IMR-90 (cell line): ENCODE measurements at regions not wholly inside any gene's neighbourhood (a gene's known extent, or its start where the extent isn't known, plus 50 kb on each side); places are given as distances from the start of the nearest gene placed in this dataset.

ENCODE experiments used
- ATAC-seq: fragments of 200-7000 bp; cut with Tn5 transposase; 2 replicates; pipeline ENCODE4 v1.9.1; 2020; ENCODE audit warnings: low read depth, mild to moderate bottlenecking, moderate library complexity
- BruUV-seq: library from RNA; stranded (reverse); fragments of 400-500 nt; replicated peaks from 2 replicates; lab custom pipeline; 2021; lab: Mats Ljungman, UMichigan
- CTCF ChIA-PET: fragments of 300-600 bp; formaldehyde crosslinking; extraction: SDS; loops from one replicate; lab custom pipeline; 2021; ENCODE audit warnings: antibody characterized with exemption; lab: Yijun Ruan, JAX
- POLR2A ChIA-PET: fragments of 300-600 bp; sonication (Branson Sonifier 250); formaldehyde crosslinking; loops from one replicate; lab custom pipeline; 2022; ENCODE audit warnings: antibody characterized with exemption; ENCODE audit not compliant: unreplicated experiment; lab: Charles Lee
- DNase-seq: peaks from one replicate; pipeline ENCODE4 v3.0.0; 2013
- H2AFZ ChIP-seq: replicated peaks from 2 replicates; pipeline ENCODE3; 2013; ENCODE audit warnings: low read length, mild to moderate bottlenecking; ENCODE audit not compliant: poor library complexity
- H2AK5ac ChIP-seq: 2 replicates; pipeline ENCODE4 v1.6.1; 2013; ENCODE audit warnings: low read depth, low read length, inconsistent platforms
- H2AK9ac ChIP-seq: replicated peaks from 2 replicates; pipeline ENCODE3; 2013; ENCODE audit warnings: mild to moderate bottlenecking, low read depth, low read length, moderate library complexity; ENCODE audit not compliant: poor library complexity
- H2BK120ac ChIP-seq: 2 replicates; pipeline ENCODE4 v1.6.1; 2013; ENCODE audit warnings: low read depth, low read length, inconsistent platforms
- H2BK15ac ChIP-seq: 3 replicates; pipeline ENCODE4 v1.6.1; 2013; ENCODE audit warnings: low read depth, low read length, inconsistent platforms
- H2BK20ac ChIP-seq: 2 replicates; pipeline ENCODE4 v1.6.1; 2013; ENCODE audit warnings: low read depth, mild to moderate bottlenecking, inconsistent platforms, low read length, moderate library complexity
- H2BK5ac ChIP-seq: 2 replicates; pipeline ENCODE4 v1.6.1; 2013; ENCODE audit warnings: mild to moderate bottlenecking, low read depth, low read length, inconsistent platforms; ENCODE audit not compliant: poor library complexity, severe bottlenecking
- H3K14ac ChIP-seq: replicated peaks from 2 replicates; pipeline ENCODE4 v1.6.1; 2013; ENCODE audit warnings: low read depth, low read length, inconsistent platforms
- H3K18ac ChIP-seq: 2 replicates; pipeline ENCODE4 v1.6.1; 2013; ENCODE audit warnings: low read depth, low read length, control low read depth
- H3K23ac ChIP-seq: 2 replicates; pipeline ENCODE4 v1.6.1; 2013; ENCODE audit warnings: low read depth, low read length, inconsistent platforms
- H3K27ac ChIP-seq: 2 replicates; pipeline ENCODE4 v1.5.1; 2013; ENCODE audit warnings: mild to moderate bottlenecking, control low read depth, low read length; ENCODE audit not compliant: insufficient read depth
- H3K27me3 ChIP-seq: 2 replicates; pipeline ENCODE4 v1.6.1; 2013; ENCODE audit warnings: low read length; ENCODE audit not compliant: control insufficient read depth, insufficient read depth
- H3K36me3 ChIP-seq: 2 replicates; pipeline ENCODE4 v1.6.1; 2013; ENCODE audit warnings: low read length, mixed read lengths; ENCODE audit not compliant: control insufficient read depth, insufficient read depth
- H3K4ac ChIP-seq: 2 replicates; pipeline ENCODE4 v1.6.1; 2013; ENCODE audit warnings: low read depth, low read length, inconsistent platforms
- H3K4me1 ChIP-seq: 2 replicates; pipeline ENCODE4 v1.6.1; 2013; ENCODE audit warnings: low read length, mixed read lengths; ENCODE audit not compliant: control insufficient read depth, insufficient read depth
- H3K4me2 ChIP-seq: 2 replicates; pipeline ENCODE4 v1.6.1; 2013; ENCODE audit warnings: low read depth, mild to moderate bottlenecking, control low read depth, low read length, moderate library complexity
- H3K4me3 ChIP-seq: 2 replicates; pipeline ENCODE4 v1.5.1; 2013; ENCODE audit warnings: low read depth, mild to moderate bottlenecking, control low read depth, low read length, moderate library complexity; ENCODE audit not compliant: insufficient read depth
- H3K56ac ChIP-seq: 2 replicates; pipeline ENCODE4 v1.6.1; 2013; ENCODE audit warnings: low read length, inconsistent platforms; ENCODE audit not compliant: insufficient read depth; ENCODE audit errors: extremely low read depth
- H3K79me1 ChIP-seq, 2 experiments: 2 replicates each; pipeline ENCODE4 v1.6.1; 2013; ENCODE audit warnings: low read length in 2 of 2, inconsistent platforms in 1 of 2, low read depth in 1 of 2
- H3K9ac ChIP-seq: 2 replicates; pipeline ENCODE4 v1.6.1; 2013; ENCODE audit warnings: low read depth, low read length, control low read depth
- H3K9me1 ChIP-seq: 2 replicates; pipeline ENCODE4 v1.6.1; 2013; ENCODE audit warnings: low read length, inconsistent platforms; ENCODE audit not compliant: insufficient read depth
- H3K9me3 ChIP-seq: 2 replicates; pipeline ENCODE4 v1.6.1; 2013; ENCODE audit warnings: low read length; ENCODE audit not compliant: control insufficient read depth, insufficient read depth
- H4K20me1 ChIP-seq: 2 replicates; pipeline ENCODE4 v1.6.1; 2013; ENCODE audit warnings: low read length, inconsistent platforms; ENCODE audit not compliant: insufficient read depth
- H4K5ac ChIP-seq: 2 replicates; pipeline ENCODE4 v1.6.1; 2013; ENCODE audit warnings: mild to moderate bottlenecking, low read depth, low read length, control low read depth
- H4K8ac ChIP-seq, 2 experiments: 2 replicates each; pipeline ENCODE4 v1.6.1; 2013; ENCODE audit warnings: low read depth in 2 of 2, low read length in 2 of 2, control low read depth in 1 of 2, inconsistent platforms in 1 of 2
- H4K91ac ChIP-seq: 2 replicates; pipeline ENCODE4 v1.6.1; 2013; ENCODE audit warnings: low read depth, low read length, inconsistent platforms; ENCODE audit not compliant: insufficient read depth
- BHLHE40 ChIP-seq: fragments of 150-350 bp; IDR thresholded peaks from 2 replicates; pipeline ENCODE4 v1.6.1; 2016; ENCODE audit warnings: mild to moderate bottlenecking, low read depth, low read length
- CEBPB ChIP-seq: IDR thresholded peaks from 2 replicates; pipeline ENCODE4 v1.6.1; 2012; ENCODE audit warnings: low read depth, low read length, improper control_type of control experiment
- CHD1 ChIP-seq: IDR thresholded peaks from 2 replicates; pipeline ENCODE4 v1.6.1; 2012; ENCODE audit warnings: low read depth, low read length, improper control_type of control experiment
- CTCF ChIP-seq: conservative IDR thresholded peaks from 2 replicates; pipeline ENCODE4 v1.5.1; 2012; ENCODE audit warnings: mild to moderate bottlenecking, low read depth, low read length, improper control_type of control experiment
- ELK1 ChIP-seq: fragments of 150-350 bp; IDR thresholded peaks from 2 replicates; pipeline ENCODE4 v1.6.1; 2016; ENCODE audit warnings: low read depth, mild to moderate bottlenecking, low read length, moderate library complexity, borderline replicate concordance
- FOS ChIP-seq: fragments of 150-350 bp; IDR thresholded peaks from 2 replicates; pipeline ENCODE4 v1.6.1; 2016; ENCODE audit warnings: low read depth, low read length
- MAFK ChIP-seq: IDR thresholded peaks from 2 replicates; pipeline ENCODE4 v1.6.1; 2012; ENCODE audit warnings: low read depth, low read length, improper control_type of control experiment
- MAZ ChIP-seq: IDR thresholded peaks from 2 replicates; pipeline ENCODE4 v1.6.1; 2012; ENCODE audit warnings: low read depth, mild to moderate bottlenecking, low read length, improper control_type of control experiment, moderate library complexity, borderline replicate concordance
- MXI1 ChIP-seq: IDR thresholded peaks from 2 replicates; pipeline ENCODE4 v1.6.1; 2012; ENCODE audit warnings: low read depth, mild to moderate bottlenecking, low read length, moderate library complexity, borderline replicate concordance
- NFE2L2 ChIP-seq: fragments of 150-350 bp; IDR thresholded peaks from 2 replicates; pipeline ENCODE4 v1.6.1; 2016; ENCODE audit warnings: low read depth, mild to moderate bottlenecking, low read length
- POLR2A ChIP-seq: IDR thresholded peaks from 2 replicates; pipeline ENCODE4 v1.6.1; 2012; ENCODE audit warnings: mild to moderate bottlenecking, low read depth, low read length
- RAD21 ChIP-seq: IDR thresholded peaks from 2 replicates; pipeline ENCODE4 v1.6.1; 2012; ENCODE audit warnings: low read length, improper control_type of control experiment
- RCOR1 ChIP-seq: IDR thresholded peaks from 2 replicates; pipeline ENCODE4 v1.6.1; 2012; ENCODE audit warnings: mild to moderate bottlenecking, low read length, improper control_type of control experiment; ENCODE audit not compliant: insufficient replicate concordance
- RFX5 ChIP-seq: IDR thresholded peaks from 2 replicates; pipeline ENCODE4 v1.8.0; 2012; ENCODE audit warnings: low read depth, mild to moderate bottlenecking, low read length, moderate library complexity
- SMC3 ChIP-seq: fragments of 150-350 bp; IDR thresholded peaks from 2 replicates; pipeline ENCODE4 v1.6.1; 2016; ENCODE audit warnings: low read depth, mild to moderate bottlenecking, antibody characterized with exemption, low read length, moderate library complexity
- USF2 ChIP-seq: fragments of 150-350 bp; IDR thresholded peaks from 2 replicates; pipeline ENCODE4 v1.6.1; 2017; ENCODE audit warnings: mild to moderate bottlenecking, antibody characterized with exemption, low read length, low read depth
- WGBS, 2 experiments: methylation state at CpG; one replicate each; pipeline versions ENCODE4 v1.1.5 to v1.1.7; 2013; ENCODE audit warnings: missing lambda C conversion rate in 2 of 2; ENCODE audit not compliant: insufficient read length in 1 of 2; ENCODE audit errors: extremely low coverage in 2 of 2; 5-methylcytosine and 5-hydroxymethylcytosine counted together
- dilution Hi-C: fragments of 300-500 bp; cut with HindIII; formaldehyde crosslinking; loops from one replicate; pipeline ENCODE4 v1.14.3; 2018; ENCODE audit warnings: low sequenced_read_pairs; ENCODE audit not compliant: unreplicated experiment
- in situ Hi-C: fragments of 300-500 bp; cut with MboI; formaldehyde crosslinking; loops from 3 replicates; pipeline ENCODE4 v1.14.3; 2019; ENCODE audit warnings: low sequenced_read_pairs, inconsistent platforms, mixed read lengths
- intact Hi-C: fragments of 100-400 bp; cut with micrococcal nuclease; formaldehyde crosslinking; loops from 2 replicates; pipeline ENCODE4 v1.10.0; 2022

DNA sequence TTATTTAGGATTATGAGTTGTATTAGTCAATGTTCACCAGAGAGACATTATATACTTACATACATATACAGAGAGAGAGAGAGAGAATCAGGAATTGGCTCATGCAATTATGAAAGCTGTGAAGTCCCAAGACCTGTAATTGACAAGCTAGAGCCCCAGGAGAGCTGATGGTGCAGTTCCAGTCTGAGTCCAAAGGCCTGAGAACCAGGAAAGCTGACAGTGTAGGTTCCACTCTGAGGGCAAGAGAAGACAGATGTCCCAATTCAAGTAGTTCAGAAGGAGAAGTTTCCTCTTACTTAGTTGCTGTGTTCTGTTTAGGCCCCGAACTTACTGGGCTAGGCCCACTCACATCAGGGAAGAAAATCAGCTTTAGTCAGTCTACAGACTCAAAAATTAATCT is 76.4 kb upstream of the FICD start:
- H3K18ac ChIP-seq: no peak overlapping the region
- in situ Hi-C loops (no loop called here), intact Hi-C loops (no loop called here), dilution Hi-C loops (no loop called here)
- H3K36me3 ChIP-seq: no peaks in the 10 kb centered on the region
- no peak overlapping the region for H2BK20ac ChIP-seq
- no peak overlapping the region for H4K91ac ChIP-seq
- H3K9ac ChIP-seq: no peak overlapping the region
- TF ChIP-seq BHLHE40 (no peak), RFX5 (no peak), CTCF (no peak), MAZ (no peak), POLR2A (no peak), SMC3 (no peak), CHD1 (no peak), MAFK (no peak), RAD21 (no peak), MXI1 (no peak), NFE2L2 (no peak), ELK1 (no peak), USF2 (no peak), CEBPB (no peak), RCOR1 (no peak), FOS (no peak)
- H3K56ac ChIP-seq: no peak overlapping the region
- H2AK5ac ChIP-seq: no peak overlapping the region
- no peak overlapping the region for H3K14ac ChIP-seq
- H2AFZ ChIP-seq: no peak overlapping the region
- H3K23ac ChIP-seq: no peak overlapping the region
- BruUV-seq: no TSS peak
- H3K4me2 ChIP-seq: no peak overlapping the region
- H2BK120ac ChIP-seq: no peak overlapping the region
- H3K4me3 ChIP-seq: no peak overlapping the region
- no peaks in the 10 kb centered on the region for H4K20me1 ChIP-seq
- ATAC-seq (no peak), DNase-seq (no peak)
- no peaks in the 10 kb centered on the region for H3K4me1 ChIP-seq
- no peak overlapping the region for H2BK15ac ChIP-seq
- ChIA-PET POLR2A (no interaction called here), CTCF (no interaction called here)
- no peak overlapping the region for H4K8ac ChIP-seq
- no CpG with 5 or more reads among the region's 1 CpG for WGBS, 2 experiments
- no peak overlapping the region for H2AK9ac ChIP-seq
- H3K4ac ChIP-seq: no peak overlapping the region
- H3K27me3 ChIP-seq: no peaks in the 10 kb centered on the region
- H4K5ac ChIP-seq: no peak overlapping the region
- H3K79me1 ChIP-seq: no peaks in the 10 kb centered on the region
- no peak overlapping the region for H2BK5ac ChIP-seq
- H3K9me1 ChIP-seq: no peaks in the 10 kb centered on the region
- H3K9me3 ChIP-seq: no peaks in the 10 kb centered on the region
- H3K27ac ChIP-seq: no peak overlapping the region
